ENCODE measurements at regions not wholly inside any gene's neighbourhood (a gene's known extent, or its start where the extent isn't known, plus 50 kb on each side); places are given as distances from the start of the nearest gene placed in this dataset.

DNA sequence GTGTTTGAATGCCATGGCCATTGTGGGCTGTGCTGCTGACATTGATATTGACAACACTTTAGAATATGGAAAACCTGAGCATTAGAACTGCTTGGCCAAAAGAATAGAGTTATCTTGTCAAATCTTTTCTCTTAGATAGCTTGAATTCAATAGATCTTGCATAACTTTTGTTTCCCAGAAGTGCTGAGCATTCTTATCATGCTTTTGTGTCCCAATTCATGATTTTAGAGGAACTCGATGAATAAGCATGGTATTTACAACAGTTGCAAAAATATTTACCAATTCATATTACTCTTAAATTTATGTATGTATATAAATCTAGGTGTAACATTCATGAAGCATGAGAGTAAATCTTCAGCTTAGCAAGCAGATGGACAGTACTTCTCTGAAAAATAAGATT is 508.0 kb downstream of the BCL11A start:
- TF ChIP-seq CTCF (IDR thresholded peaks at IDR 0.05; ENCODE audit: insufficient read depth, low read length, poor library complexity, severe bottlenecking) (no peak), EZH2phosphoT487 (conservative IDR thresholded peaks at IDR 0.05; ENCODE audit: low read length) (no peak)
